GM12874 (cell line): ENCODE measurements at regions not wholly inside any gene's neighbourhood (a gene's known extent, or its start where the extent isn't known, plus 50 kb on each side); places are given as distances from the start of the nearest gene placed in this dataset.

Source experiments
- CTCF ChIP-seq: IDR thresholded peaks from 2 replicates; pipeline ENCODE4 v1.5.1; 2011; ENCODE audit warnings: low read depth, mild to moderate bottlenecking, control low read depth, low read length, moderate library complexity; ENCODE audit not compliant: insufficient read depth

- no peak for TF ChIP-seq CTCF
These were observed 194.3 kb downstream of the BCHE start for GRCh38 chr3:165642761-165643420.

GRCh38 chr3:165641569-165642310 is 195.5 kb downstream of the BCHE start:
- no peak for TF ChIP-seq CTCF

GRCh38 chr3:165640970-165641369 is 196.3 kb downstream of the BCHE start:
- no peak for TF ChIP-seq CTCF

GRCh38 chr3:165640031-165640430 is 197.2 kb downstream of the BCHE start:
- no peak for TF ChIP-seq CTCF

- no peak for TF ChIP-seq CTCF
These were observed 199.2 kb downstream of the BCHE start for GRCh38 chr3:165638034-165638433.

- TF ChIP-seq CTCF: no peak
These were observed 200.6 kb downstream of the BCHE start for GRCh38 chr3:165636684-165637015.

GRCh38 chr3:165635791-165636683 is 201.2 kb downstream of the BCHE start:
- no peak for TF ChIP-seq CTCF
